Keratinocyte (primary cell): ENCODE measurements at regions not wholly inside any gene's neighbourhood (a gene's known extent, or its start where the extent isn't known, plus 50 kb on each side); places are given as distances from the start of the nearest gene placed in this dataset.

Experiments
- CTCF ChIP-seq, 3 experiments: IDR thresholded peaks in 1 of 3; conservative IDR thresholded peaks in 1 of 3; optimal IDR thresholded peaks in 1 of 3; 2 replicates in 2 of 3; 3 replicates in 1 of 3; pipeline versions ENCODE3 to v1.5.1; 2011; ENCODE audit warnings: low read length in 3 of 3, mild to moderate bottlenecking in 3 of 3, moderate library complexity in 2 of 3, control low read depth in 1 of 3, inconsistent platforms in 1 of 3; ENCODE audit not compliant: insufficient read depth in 2 of 3; ENCODE audit errors: extremely low read depth in 1 of 3
- EZH2 ChIP-seq: IDR thresholded peaks from one replicate; pipeline ENCODE4 v1.6.1; 2012; ENCODE audit warnings: inconsistent platforms, mild to moderate bottlenecking, low read length, moderate library complexity

GRCh38 chr5:82619097-82619496 lies 340.9 kb upstream of the RPS23 start:
- TF ChIP-seq CTCF (optimal IDR thresholded peaks at IDR 0.05 in 1 of 3, IDR thresholded peaks at IDR 0.05 in 1 of 3, conservative IDR thresholded peaks at IDR 0.05 in 1 of 3; ENCODE audit: extremely low read depth in 1 of 3, insufficient read depth in 2 of 3, low read length in 3 of 3) (no peak), EZH2 (no peak)
